Neural progenitor cell (in vitro differentiated cells): ENCODE measurements at regions not wholly inside any gene's neighbourhood (a gene's known extent, or its start where the extent isn't known, plus 50 kb on each side); places are given as distances from the start of the nearest gene placed in this dataset.

Source experiments
- EZH2phosphoT487 ChIP-seq: fragments of 200-600 bp; sonication (generic); IDR thresholded peaks from 2 replicates; pipeline ENCODE4 v1.6.1; 2017; ENCODE audit warnings: antibody characterized with exemption
- TF ChIP-seq, protein P1 (sequence below): fragments of 200-600 bp; sonication (generic); IDR thresholded peaks from 2 replicates; pipeline ENCODE4 v1.5.1; 2017; ENCODE audit warnings: antibody characterized with exemption, mild to moderate bottlenecking

DNA sequence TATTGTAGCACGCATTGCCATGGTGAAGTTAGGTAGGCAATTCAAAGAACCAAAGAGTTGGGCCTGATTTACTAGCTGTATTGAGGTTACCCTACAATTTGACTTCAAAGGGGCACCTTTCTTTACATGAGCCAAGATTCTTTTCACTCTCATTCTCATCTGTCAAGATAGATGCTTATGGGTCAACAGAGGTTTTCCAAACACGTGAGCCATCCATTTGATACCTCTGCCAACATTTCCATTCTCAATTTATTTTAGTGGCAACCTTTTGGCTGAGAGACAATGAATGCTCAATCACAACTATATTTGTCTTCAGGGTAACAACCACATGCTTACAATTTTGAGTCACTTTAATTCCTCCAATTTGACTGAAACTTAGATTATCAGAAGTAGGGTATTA lies 370.6 kb upstream of the CDH20 start:
- TF ChIP-seq, protein P1, sequence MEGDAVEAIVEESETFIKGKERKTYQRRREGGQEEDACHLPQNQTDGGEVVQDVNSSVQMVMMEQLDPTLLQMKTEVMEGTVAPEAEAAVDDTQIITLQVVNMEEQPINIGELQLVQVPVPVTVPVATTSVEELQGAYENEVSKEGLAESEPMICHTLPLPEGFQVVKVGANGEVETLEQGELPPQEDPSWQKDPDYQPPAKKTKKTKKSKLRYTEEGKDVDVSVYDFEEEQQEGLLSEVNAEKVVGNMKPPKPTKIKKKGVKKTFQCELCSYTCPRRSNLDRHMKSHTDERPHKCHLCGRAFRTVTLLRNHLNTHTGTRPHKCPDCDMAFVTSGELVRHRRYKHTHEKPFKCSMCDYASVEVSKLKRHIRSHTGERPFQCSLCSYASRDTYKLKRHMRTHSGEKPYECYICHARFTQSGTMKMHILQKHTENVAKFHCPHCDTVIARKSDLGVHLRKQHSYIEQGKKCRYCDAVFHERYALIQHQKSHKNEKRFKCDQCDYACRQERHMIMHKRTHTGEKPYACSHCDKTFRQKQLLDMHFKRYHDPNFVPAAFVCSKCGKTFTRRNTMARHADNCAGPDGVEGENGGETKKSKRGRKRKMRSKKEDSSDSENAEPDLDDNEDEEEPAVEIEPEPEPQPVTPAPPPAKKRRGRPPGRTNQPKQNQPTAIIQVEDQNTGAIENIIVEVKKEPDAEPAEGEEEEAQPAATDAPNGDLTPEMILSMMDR = no peak
- no peak for TF ChIP-seq EZH2phosphoT487
